T-helper 1 cell treated with Interleukin-12 subunit alpha and Interleukin-12 subunit beta and Interleukin-4 antibody, amounts not matched to agents 30 ng/mL and 1 ng/mL, for 36 hours (primary cell): ENCODE measurements at regions not wholly inside any gene's neighbourhood (a gene's known extent, or its start where the extent isn't known, plus 50 kb on each side); places are given as distances from the start of the nearest gene placed in this dataset.

ENCODE experiments used
- intact Hi-C: fragments of 100-400 bp; cut with micrococcal nuclease; formaldehyde crosslinking; loops from one replicate; pipeline ENCODE4 v1.15.1; 2024

DNA sequence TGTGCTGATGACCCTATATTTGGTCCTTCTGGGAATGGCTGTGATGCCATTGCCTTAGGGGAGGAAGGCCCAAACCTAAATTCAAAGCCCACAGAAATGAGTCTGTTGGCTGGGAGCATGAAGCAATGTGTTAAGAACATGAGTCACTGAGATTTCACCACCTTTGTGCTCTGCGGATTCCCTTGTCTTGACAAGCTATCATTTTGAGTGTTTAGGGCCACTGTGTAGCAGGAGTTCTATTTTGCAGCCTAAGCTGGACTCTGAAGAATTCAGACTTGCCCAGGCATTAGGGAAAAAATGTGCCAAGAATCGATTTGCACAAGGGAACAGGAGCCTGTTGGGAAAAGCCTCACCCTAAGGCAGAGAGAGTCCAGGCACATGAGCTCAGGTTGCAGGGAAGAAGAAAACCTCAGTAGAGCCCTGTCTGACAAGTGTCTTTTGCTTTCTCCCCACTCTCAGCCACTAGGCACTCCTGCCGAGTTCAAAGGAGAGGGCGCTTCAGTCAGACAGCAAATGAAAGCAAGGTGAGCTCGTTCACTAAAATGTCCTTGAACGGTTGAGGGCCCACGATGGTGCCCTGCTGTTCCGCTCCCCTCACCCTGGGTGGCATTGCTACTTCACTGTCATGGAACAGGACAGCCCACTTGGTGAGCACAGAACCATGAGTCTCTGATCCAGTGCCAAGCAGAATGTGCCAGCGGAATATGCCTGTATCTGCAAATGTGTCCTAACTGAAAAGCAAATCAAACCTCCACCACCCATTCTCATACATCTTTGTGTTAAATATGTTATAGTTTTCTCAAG is 93.6 kb downstream of the PRLHR start:
- intact Hi-C loops = no loop called here

DNA sequence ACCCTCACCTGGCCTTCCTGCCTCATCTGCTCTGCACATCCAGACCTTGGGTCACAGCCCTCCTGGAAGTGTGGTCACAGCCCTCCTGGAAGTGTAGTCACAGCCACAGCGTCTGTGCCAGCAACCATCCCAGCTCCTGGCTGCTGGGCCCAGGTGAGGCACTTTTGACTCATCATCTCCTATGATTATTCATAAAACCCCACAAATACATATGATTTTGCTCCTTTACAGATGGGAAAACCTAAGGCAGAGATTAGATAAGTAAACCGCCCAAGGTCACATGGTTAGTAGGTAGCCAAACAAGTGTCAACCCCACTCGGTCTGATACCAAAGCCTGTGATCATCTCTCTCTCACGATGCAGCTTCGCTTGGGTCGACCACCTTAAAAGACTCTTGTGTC is 94.3 kb downstream of the PRLHR start:
- intact Hi-C loops = no loop called here

DNA sequence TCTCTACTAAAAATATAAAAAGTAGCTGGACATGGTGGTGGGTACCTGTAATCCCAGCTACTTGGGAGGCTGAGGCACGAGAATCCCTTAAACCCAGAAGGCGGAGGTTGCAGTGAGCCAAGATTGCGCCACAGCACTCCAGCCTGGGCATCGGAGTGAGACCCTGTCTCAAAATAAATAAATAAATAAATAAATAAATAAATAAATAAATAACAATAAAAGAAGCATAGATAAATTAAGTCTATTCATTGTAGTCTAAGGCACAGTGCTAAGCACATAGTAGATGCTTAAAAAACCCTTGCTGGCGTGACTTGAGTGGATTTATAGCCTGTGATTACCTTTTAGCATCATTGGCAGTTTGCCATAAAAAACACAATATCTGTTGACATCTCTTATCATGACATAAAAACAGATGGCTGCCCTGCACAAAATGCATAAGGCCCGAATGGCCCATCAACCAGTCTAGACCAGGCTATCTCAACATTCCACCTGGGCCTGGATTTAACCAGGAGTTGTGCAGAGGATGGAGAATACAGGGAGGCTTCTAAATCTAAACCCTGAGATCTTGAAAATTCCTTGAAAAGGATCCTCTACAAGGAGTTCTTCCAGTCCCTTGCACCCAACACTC is 94.9 kb downstream of the PRLHR start:
- intact Hi-C loops = no loop called here

DNA sequence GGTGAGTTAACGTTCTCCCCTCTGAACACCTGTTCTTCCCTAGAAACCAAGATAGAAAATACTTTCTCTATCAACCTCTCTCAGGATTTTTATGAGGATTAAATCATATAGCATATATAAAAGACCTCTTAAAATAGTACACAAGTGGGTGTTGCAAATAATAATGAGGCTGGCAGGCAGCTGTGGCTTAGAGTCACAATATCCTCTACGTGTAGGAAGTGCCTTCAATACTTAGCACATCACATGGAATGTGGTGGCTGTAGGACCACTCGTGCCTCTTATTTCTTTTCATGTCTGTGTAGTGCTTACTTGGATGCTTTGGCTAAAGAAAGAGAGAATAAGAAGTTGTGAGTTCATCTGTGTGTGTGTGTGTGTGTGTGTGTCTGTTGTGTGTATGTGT is 96.3 kb downstream of the PRLHR start:
- intact Hi-C loops = no loop called here

DNA sequence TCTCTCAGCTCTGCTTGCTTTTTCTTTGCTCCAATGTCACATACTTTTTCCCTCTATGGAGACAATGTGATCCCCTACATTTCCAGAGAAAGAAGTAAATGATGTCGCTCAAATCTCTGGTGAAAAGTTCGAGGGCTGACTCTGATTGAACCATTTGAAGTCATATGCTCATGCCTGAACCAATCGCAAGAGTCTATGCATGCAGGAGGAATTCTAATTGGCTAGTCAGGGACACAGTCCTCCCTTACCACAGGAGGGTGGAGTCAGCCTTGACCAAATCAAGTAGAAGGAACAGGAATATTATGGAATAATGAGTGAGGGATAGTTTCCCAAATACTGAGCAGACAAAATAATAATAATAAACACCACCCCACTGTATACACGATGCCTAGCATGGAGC is 96.8 kb downstream of the PRLHR start:
- intact Hi-C loops = no loop called here

DNA sequence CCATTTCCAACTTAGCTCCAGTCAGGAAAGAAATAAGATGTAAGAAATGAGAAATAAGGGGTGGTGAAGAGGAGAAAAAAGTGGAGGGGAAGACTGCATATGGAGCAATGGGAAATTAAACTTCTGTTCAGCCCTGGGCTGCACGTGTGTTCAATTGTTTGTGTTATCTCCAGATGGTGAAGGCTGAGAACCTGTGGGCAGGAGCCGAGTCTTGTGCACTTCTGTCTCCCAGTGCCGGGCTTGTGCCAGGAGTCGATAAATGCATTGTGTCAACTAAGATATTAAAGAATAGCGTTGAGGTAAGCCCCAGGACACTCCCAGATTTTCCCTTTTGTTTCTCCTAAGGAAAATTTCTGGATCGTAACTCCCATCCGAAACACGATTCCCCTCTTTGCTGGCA is 98.2 kb downstream of the PRLHR start:
- intact Hi-C loops = no loop called here

DNA sequence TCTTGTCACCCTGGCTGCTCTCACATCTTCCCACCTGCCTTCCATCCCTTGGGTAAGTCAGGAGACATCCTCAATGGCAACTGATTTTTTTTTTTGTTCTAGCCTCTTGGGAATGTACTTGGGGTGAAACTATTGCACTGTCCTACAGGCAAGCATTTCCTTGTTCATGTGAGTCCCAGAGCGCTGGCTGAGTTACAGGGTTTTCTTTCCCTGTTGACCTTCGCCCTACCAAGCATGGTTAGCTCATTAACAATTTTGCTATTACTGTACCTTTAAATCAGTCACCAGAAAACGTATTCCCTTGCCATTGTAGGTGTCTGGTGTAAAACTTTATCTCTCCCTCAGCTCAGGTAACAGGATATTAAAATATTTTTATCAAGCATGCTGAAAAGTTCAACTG is 98.9 kb downstream of the PRLHR start:
- intact Hi-C loops = no loop called here

DNA sequence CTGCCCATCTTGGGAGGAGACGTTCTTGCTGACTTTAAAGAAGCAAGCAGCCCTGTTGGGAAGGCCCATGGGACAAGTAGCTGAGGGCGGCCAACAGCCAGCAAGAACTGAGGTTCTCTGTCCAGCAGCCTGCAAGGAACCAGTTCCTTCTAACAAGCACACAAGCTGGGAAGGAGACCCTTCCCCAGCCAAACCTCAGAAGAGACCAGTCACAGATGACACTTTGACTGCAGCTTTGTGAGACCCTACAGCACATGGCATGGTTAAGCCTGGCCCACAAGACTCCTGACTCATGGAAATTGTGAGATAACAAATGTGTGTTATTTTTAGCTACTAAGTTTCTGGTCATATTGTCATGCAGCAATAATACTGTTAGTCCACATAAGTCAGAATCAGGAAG is 99.9 kb downstream of the PRLHR start:
- intact Hi-C loops = no loop called here

DNA sequence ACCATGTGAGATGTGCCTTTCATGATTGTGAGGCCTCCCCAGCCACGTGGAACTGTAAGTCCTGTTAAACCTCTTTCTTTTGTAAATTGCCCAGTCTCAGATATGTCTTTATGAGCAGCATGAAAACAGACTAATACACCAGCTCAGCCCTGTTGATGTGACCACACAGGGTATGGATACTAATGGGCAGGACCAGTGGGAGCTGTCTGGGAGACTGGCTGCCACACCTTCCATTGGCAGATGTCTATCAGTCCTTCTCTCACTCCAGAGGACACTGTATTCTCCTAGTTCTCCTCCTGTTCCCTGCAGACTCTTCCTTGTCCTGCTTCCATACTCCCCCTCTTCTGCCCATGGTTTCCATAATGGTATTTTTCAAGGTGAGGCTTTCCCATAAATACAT is 104.4 kb downstream of the PRLHR start:
- intact Hi-C loops = no loop called here

DNA sequence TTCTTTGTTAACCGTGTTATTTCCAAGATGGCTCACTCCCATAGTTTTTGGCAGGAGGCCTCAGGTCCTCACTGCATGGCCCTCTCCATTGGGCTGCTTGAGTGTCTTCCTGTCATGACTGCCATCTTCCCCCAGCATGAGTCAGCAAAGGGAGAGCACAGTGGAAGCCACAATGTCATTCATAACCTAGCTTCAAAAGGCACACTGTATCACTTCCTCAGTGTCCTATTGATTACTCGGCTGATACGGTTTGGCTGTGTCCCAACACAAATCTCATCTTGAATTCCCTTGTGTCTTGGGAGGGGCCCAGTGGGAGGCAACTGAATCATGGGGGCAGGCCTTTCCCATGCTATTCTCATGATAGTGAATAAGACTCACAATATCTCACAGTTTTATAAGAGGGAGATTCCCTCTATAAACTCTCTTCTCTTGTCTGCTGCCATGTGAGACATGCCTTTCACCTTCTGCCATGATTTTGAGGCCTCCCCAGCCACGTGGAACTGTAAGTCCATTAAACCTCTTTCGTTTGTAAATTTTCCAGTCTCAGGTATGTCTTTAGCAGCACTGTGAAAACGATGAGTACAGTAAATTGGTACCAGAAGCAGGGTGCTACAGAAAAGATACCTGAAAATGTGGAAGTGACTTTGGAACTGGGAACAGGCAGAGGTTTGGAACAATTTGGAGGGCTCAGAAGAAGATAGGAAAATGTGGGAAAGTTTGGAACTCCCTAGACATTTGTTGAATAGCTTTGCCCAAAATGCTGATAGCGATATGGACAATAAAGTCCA is 106.5 kb downstream of the PRLHR start:
- intact Hi-C loops = no loop called here

DNA sequence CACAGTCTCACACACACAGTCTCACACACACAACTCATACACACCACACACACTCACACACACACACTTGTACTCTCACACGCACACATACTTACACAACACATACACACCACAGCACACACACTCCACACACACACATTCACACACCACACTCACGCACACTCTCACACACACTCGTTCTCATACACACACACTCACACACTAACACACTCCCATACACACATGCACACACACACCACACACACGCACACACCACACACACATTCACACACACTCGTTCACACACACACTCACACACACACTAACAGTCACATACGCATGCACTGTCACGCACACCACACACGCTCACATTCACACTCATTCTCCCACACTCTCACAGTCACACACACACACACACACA is 109.8 kb downstream of the PRLHR start:
- intact Hi-C loops = no loop called here

DNA sequence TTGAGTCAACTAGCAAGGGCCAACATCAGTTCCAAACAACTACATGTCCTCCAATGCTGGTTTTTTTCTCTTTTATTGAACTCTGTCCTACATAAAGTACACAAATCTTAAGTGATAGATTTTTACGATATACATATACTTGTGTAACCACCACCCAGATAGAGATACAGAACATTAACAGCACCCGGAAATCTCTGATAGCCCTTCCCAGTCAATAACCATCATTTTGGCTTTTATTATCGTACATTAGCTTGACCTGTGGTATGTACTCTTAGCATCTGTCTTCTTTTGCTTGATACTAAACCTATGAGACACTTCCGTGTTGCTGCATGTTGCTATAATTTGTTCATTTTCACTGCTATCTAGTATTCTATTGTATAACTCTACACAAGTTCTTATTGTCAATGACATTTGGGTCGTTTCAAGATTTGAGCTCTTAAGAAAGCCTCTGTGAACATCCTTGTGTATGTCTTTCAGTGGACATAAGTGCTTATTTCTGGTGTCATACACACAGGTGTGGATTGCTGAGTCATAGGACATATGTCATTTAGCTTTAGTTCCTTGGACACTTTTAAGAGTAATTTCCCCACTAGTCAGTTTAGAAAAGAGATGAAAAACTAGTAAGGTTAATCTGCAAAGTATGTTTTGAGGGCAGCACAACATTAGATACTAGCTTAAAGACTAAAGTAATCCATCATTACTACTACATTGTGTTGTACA is 111.1 kb downstream of the PRLHR start:
- intact Hi-C loops = no loop called here

DNA sequence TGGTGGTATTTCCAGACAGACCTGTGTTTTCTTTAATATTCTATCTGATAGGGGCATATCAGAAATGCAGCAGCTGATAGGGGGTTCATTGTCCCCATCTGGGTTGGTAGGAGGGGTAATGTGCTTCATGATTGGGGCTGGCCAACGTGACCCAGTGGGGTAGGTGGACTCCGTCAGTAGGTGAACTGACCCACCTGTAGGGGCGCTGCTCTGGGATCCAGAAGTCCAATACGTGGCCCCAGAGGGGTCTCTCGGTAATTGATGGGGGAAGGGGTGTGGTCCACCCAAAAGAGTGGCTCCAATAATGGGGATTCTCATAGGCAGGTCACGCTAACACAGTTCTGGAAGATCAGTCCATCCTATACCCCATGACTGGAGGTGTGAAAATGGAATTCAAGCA is 112.0 kb downstream of the PRLHR start:
- intact Hi-C loops = no loop called here

DNA sequence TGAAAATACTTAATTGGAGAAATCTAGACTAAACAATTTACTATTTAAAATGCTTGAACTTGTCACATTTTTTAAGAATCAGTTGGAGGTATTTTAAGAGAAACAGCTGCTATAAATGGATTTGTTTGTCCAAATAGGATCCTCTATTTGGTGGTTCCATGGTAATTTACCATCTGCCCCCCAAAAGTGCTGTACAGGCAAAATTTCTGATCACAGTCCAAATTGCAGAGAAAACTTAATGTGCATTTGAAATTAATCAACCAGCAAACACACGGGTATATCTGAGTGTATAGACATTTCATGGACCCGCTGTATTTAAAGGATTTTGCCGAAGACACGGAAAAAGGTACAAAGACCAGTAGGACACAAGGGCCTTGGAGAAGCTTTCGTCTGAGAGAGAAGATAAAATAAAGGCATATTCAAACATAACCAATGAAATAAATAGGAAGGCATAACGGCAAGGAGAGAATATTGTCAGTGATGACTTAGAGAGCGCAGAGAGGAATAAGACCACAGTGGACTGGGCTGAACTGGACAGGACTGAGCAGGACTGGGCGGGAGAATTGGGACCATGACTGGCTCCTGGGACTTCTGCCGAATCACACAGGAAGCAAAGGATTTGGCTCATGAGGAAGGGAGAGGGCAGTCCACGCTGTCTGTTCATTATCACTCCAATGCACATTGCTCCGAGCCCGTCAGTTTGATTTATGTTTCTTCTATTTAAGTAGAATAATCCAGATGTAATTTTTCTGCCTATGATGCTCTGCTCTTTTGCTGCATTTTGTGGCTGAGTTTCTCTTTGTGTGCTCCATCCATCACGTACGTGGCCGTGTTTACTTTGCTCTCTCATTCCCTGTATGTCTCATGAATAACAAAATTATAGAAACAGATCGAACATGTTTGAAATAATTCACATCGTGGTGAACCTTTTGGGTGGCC is 112.8 kb downstream of the PRLHR start:
- intact Hi-C loops = no loop called here

DNA sequence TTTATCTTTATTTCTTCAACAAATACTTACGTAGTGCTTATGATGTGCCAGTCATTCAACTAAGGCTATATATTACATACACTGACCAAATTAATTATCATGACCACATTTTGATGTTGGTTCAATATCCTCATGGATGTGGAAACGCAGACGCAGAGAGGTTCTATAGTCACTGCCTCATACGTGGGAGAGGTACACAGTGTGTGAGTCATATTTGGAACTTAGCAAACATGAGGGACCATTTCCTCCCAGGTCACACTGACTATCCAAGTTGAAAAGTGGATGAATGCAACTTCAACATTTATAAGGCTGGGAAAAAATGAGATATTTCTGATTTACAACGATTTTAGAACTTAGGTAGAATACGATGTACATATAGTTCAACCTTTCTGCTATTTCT is 113.6 kb downstream of the PRLHR start:
- intact Hi-C loops = no loop called here

DNA sequence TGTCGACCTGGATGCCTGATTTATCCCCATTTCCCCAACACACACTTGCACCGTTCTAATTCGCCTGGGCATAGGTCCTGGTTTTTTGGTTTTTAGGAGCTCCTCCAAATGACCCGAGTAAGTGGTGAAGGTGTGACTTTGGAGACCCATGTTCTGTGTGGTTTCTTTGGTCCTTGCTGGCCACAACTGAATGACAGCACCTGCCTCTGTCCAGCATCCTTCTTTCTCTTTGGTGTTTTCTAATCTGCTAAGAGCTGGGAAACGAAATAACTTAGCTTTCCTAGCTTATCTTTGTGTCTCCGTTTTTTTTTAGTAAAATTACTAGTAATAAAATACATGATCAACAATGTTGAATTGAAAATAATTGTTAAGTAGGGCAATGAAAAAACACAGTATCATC is 120.2 kb downstream of the PRLHR start:
- intact Hi-C loops = no loop called here

DNA sequence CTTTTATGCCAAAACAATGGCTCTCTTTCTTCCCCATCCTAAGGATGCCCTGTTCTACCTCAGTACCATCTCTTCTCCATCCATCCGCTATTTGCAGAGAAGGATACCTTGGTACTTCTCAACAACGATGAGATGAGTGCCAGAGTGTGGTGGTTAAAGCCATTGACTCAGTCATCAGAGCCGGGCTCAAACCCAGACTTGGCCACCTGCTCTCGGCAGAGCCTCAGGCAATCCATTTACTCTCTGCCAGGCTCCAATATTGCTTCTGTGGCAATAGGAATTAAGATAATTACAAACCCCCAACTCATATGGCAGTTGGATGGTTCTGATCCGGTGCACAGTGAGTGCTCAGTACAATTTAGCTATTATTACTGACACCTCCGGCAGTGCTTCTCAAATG is 121.3 kb downstream of the PRLHR start:
- intact Hi-C loops = no loop called here

DNA sequence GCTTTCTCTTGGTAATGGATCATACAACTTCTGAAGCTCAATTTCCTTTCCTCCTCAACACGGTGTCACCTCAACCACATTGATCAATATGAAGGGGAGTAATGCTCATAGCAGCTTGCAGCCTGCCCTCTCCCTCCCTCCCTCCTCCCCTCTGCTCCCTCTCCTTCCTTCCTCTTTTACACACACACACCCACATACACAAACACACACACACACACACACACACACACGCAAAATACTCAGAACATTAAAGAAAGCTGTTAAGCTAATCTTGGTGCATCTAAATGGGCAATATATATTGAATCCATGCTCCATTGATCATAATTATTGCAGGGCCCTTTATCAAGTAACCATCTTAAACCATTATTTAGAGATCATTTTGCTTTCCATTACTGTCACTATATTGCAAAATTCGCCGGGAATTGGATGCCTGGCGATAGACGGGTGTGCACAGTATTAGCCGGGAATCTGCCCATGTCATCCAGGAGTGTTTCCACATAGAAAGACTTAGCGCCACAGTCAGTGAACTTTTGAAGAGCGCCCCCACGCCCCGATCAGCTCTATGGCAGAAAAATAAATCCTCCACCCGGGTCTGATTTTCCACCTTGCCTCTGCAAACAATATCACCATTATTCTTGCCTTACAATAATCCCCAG is 122.0 kb downstream of the PRLHR start:
- intact Hi-C loops = no loop called here

DNA sequence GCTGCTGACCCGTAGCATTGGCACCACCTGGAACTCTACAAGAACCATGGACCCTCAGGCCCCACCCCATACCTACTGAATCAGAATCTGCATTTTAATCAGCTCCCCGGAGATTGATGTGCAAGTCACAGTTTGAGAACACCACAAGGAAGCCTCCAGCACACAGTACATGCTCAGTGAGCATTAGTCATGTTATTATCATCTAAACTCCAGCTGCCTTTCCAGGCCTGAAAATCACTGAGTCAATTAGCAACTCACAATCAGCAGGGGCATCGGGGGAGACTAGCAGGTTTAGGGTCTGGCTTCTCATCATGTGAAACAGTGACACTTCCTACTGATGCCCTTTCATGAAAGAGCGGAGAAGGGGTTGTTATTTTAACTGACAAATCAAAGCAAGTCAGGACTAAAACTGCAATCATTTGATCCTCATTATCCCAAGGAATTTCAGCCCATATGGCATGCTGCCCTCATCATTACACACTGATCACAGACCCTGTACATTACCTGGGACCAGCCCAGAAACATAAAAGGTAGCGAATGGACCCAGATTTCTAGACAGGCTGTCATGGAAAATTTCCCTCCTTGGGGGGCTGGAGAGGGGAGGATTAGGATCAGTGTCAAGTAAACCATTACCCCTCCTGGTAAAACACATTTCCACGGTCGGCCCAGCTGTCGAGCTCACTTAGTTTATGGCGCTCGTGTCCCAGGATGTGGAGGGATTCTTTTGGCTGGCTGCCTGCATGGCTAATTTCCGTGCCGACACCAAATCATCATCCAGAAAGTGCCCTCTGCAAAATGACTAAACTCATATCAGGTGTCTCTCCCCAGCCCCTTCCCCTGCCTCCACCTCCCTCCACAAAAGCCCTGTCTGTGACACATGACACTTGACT is 122.8 kb downstream of the PRLHR start:
- intact Hi-C loops = no loop called here
